Smooth muscle cell (in vitro differentiated cells): ENCODE measurements at regions not wholly inside any gene's neighbourhood (a gene's known extent, or its start where the extent isn't known, plus 50 kb on each side); places are given as distances from the start of the nearest gene placed in this dataset.
A peak's percentile ranks its signal among the peaks of the same experiment; 100 is the strongest.

Source experiments
- DNase-seq: peaks from one replicate; lab custom pipeline; 2025; ENCODE audit not compliant: unreplicated experiment; lab: John Stamatoyannopoulos, UW
- H2AFZ ChIP-seq: fragments of 200-600 bp; sonication (generic); 2 replicates; pipeline ENCODE4 v1.6.0; 2016; ENCODE audit warnings: antibody characterized with exemption, low read depth, mild to moderate bottlenecking
- H3F3A ChIP-seq: fragments of 200-600 bp; sonication (generic); 2 replicates; pipeline ENCODE4 v1.6.0; 2017; ENCODE audit warnings: antibody characterized with exemption, low read depth
- H3K27ac ChIP-seq: fragments of 200-600 bp; sonication (generic); 2 replicates; pipeline ENCODE4 v1.5.1; 2016; ENCODE audit warnings: low read depth, mild to moderate bottlenecking
- H3K27me3 ChIP-seq: fragments of 200-600 bp; sonication (generic); 2 replicates; pipeline ENCODE4 v1.6.1; 2016; ENCODE audit warnings: low read depth, mild to moderate bottlenecking
- H3K36me3 ChIP-seq: fragments of 200-600 bp; sonication (generic); 2 replicates; pipeline ENCODE4 v1.5.1; 2016; ENCODE audit warnings: low read depth
- H3K4me1 ChIP-seq: fragments of 200-600 bp; sonication (generic); 2 replicates; pipeline ENCODE4 v1.5.1; 2016; ENCODE audit warnings: low read depth
- H3K4me2 ChIP-seq: fragments of 200-600 bp; sonication (generic); 2 replicates; pipeline ENCODE4 v1.6.0; 2016; ENCODE audit warnings: mild to moderate bottlenecking
- H3K4me3 ChIP-seq: fragments of 200-600 bp; sonication (generic); 2 replicates; pipeline ENCODE4 v1.5.1; 2016; ENCODE audit warnings: mild to moderate bottlenecking
- H3K79me2 ChIP-seq: fragments of 200-600 bp; sonication (generic); 2 replicates; pipeline ENCODE4 v1.6.0; 2016; ENCODE audit warnings: low read depth, mild to moderate bottlenecking
- H3K9ac ChIP-seq: fragments of 200-600 bp; sonication (generic); 2 replicates; pipeline ENCODE4 v1.6.0; 2016; ENCODE audit warnings: low read depth
- H3K9me3 ChIP-seq: fragments of 200-600 bp; sonication (generic); replicated peaks from 2 replicates; pipeline ENCODE4 v1.5.1; 2016; ENCODE audit warnings: low read depth
- H4K20me1 ChIP-seq: fragments of 200-600 bp; sonication (generic); 2 replicates; pipeline ENCODE4 v1.6.0; 2016; ENCODE audit warnings: low read depth
- CTCF ChIP-seq: fragments of 200-600 bp; sonication (generic); IDR thresholded peaks from 2 replicates; pipeline ENCODE4 v1.5.1; 2017; ENCODE audit warnings: borderline replicate concordance, mild to moderate bottlenecking, antibody characterized with exemption; ENCODE audit not compliant: insufficient read depth, poor library complexity, severe bottlenecking
- WGBS: methylation state at CpG from one replicate; pipeline ENCODE4 v1.1.7; 2016; ENCODE audit warnings: low lambda C conversion rate; 5-methylcytosine and 5-hydroxymethylcytosine counted together

- no peaks in the 10 kb centered on the region for H3K9me3 ChIP-seq
- H3K79me2 ChIP-seq, result no peaks in the 10 kb centered on the region
- no peak overlapping the region for H2AFZ ChIP-seq
- H3K4me2 ChIP-seq, result no peak overlapping the region
- no peak overlapping the region for H3K9ac ChIP-seq
- H3K4me3 ChIP-seq, result no peak overlapping the region
- no peaks in the 10 kb centered on the region for H3K4me1 ChIP-seq
- 94% methylated on average over 1 of the region's 1 CpG for WGBS
- no peaks in the 10 kb centered on the region for H3K36me3 ChIP-seq
- TF ChIP-seq CTCF, result no peak
- H3F3A ChIP-seq, result no peaks in the 10 kb centered on the region
- H3K27me3 ChIP-seq, result no peaks in the 10 kb centered on the region
- H3K27ac ChIP-seq, result no peak overlapping the region
- no peaks in the 10 kb centered on the region for H4K20me1 ChIP-seq
- DNase-seq, result no peak
Observed at GRCh38 chr3:988785-989184, 104.0 kb upstream of the CNTN6 start.

- DNase-seq, result no peak
- H3K9ac ChIP-seq, result no peak overlapping the region
- H2AFZ ChIP-seq, result no peak overlapping the region
- H3K27ac ChIP-seq, result no peak overlapping the region
- no peaks in the 10 kb centered on the region for H3K27me3 ChIP-seq
- H3K9me3 ChIP-seq, result no peaks in the 10 kb centered on the region
- H3K36me3 ChIP-seq, result no peaks in the 10 kb centered on the region
- H3K4me2 ChIP-seq, result no peak overlapping the region
- H4K20me1 ChIP-seq, result no peaks in the 10 kb centered on the region
- H3K79me2 ChIP-seq, result no peaks in the 10 kb centered on the region
- H3F3A ChIP-seq, result no peaks in the 10 kb centered on the region
- H3K4me1 ChIP-seq, result no peaks in the 10 kb centered on the region
- H3K4me3 ChIP-seq, result no peak overlapping the region
- 80% methylated on average over 6 of the region's 6 CpGs for WGBS
- no peak for TF ChIP-seq CTCF
Observed at GRCh38 chr3:992871-993270, 100.0 kb upstream of the CNTN6 start.

DNA sequence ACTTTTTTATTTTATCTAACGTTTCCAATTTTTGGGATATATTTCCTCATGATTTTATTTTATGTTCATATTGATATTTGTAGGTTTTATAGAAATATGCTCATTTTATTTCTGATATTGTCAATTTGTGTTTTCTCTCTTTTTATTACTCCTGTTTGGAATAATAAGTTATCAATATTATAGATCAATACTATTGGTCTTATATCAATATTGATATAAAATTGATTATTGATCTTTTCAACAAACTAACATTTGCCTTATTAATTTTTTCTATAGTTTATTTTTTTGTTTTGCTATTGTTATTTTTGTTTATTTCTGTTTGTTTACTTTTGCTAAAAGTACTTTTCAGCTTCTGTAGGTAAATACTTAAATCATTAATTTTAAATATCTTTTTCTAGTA, 90.8 kb upstream of the CNTN6 start:
- H3F3A ChIP-seq, result no peaks in the 10 kb centered on the region
- H3K27me3 ChIP-seq, result no peaks in the 10 kb centered on the region
- no peak overlapping the region for H3K4me3 ChIP-seq
- H3K4me1 ChIP-seq, result no peaks in the 10 kb centered on the region
- TF ChIP-seq CTCF, result no peak
- no peak overlapping the region for H3K4me2 ChIP-seq
- H3K79me2 ChIP-seq, result no peaks in the 10 kb centered on the region
- 94% methylated on average over 1 of the region's 1 CpG for WGBS
- H3K9me3 ChIP-seq, result no peaks in the 10 kb centered on the region
- no peaks in the 10 kb centered on the region for H3K36me3 ChIP-seq
- no peak overlapping the region for H3K9ac ChIP-seq
- no peak overlapping the region for H3K27ac ChIP-seq
- H4K20me1 ChIP-seq, result no peaks in the 10 kb centered on the region
- DNase-seq, result no peak
- H2AFZ ChIP-seq, result no peak overlapping the region

GRCh38 chr3:1007866-1008265, 85.0 kb upstream of the CNTN6 start:
- no peak for DNase-seq
- Histone ChIP-seq H4K20me1 (no peaks in the 10 kb centered on the region), H3K27ac (peak overlapping the region; percentile 51), H3K27me3 (no peaks in the 10 kb centered on the region), H3K9ac (no peak overlapping the region), H3K4me1 (no peaks in the 10 kb centered on the region), H3K4me3 (no peak overlapping the region), H3K79me2 (no peaks in the 10 kb centered on the region), H3K9me3 (no peaks in the 10 kb centered on the region), H3K36me3 (no peaks in the 10 kb centered on the region), H3F3A (no peaks in the 10 kb centered on the region), H2AFZ (peak overlapping the region; percentile 77), H3K4me2 (peak overlapping the region; percentile 20)
- 9% methylated on average over 1 of the region's 1 CpG for WGBS
- TF ChIP-seq CTCF, result no peak
